ENCODE measurements at regions not wholly inside any gene's neighbourhood (a gene's known extent, or its start where the extent isn't known, plus 50 kb on each side); places are given as distances from the start of the nearest gene placed in this dataset.

DNA sequence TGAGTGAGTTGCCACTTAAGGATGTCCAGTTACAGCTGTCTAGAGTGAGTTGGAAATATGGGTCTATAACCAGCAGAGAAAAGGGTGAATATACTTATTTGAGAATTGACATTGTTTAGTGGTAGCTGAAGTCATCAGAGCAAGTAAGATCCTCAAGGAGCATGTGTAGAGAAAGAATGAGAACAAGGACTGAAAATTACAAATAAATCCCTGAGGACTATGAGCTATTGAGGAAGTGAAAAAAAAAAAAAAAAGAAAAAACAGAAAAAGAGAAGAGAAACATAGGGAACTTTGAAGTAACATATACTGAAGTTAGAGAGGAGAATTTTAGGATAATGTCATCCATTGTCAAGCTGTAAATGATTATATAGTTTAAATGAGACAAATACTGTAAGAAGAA, 134.0 kb upstream of the CCDC68 start:
- no peak for DNase-seq
- TF ChIP-seq GATA1 (IDR thresholded peaks at IDR 0.05; ENCODE audit: low read depth, low read length) (no peak), POLR2A (IDR thresholded peaks at IDR 0.05; ENCODE audit: low read length) (no peak)

DNA sequence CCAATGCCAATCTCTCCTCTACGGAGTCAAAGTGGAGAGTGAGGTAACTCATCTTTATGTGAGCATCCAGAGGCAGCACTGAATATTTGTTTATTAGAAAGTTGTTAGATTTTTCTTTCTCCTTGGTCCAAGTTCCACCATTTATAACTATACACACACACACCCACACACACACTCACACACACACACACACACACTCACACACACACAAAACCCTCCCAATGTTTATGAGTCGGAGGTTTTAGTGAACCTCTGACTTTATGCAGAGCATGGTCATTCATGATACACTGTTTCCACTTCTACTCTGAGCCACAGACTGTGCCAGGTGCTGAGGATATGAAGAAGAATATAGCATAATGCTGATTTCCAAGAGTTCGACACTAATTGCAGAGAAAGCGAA, 132.9 kb upstream of the CCDC68 start:
- no peak for DNase-seq
- TF ChIP-seq POLR2A (IDR thresholded peaks at IDR 0.05; ENCODE audit: low read length) (no peak), GATA1 (IDR thresholded peaks at IDR 0.05; ENCODE audit: low read depth, low read length) (no peak)

DNA sequence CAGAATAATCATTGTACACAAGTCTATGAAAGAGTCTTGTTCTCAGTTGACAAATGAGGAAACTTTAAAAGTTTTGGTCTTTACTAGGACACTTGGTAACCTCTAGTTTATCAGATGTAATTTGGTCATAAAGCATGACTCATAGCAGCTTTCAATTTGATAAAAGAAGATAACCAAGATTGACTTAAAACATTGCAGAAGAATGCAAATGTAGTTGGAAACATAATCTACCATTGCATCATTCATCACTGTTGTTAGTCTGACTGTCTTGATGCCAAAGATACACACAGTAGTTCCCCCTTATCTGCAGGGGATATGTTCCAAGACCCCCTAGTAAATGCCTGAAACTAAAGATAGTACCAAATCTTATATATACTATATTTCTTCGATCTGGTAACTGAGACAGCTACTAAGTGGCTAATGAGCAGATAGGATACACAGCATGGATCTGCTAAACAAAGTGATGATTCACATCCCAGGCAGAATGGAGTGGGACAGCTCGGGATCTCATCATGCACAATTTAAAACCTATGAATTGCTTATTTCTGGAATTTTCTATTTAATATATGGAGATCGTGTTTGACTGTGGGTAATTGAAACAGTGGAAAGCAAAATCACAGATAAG, 131.4 kb upstream of the CCDC68 start:
- TF ChIP-seq GATA1 (IDR thresholded peaks at IDR 0.05; ENCODE audit: low read depth, low read length): no peak
- TF ChIP-seq POLR2A (IDR thresholded peaks at IDR 0.05; ENCODE audit: low read length): no peak
- no peak for DNase-seq

DNA sequence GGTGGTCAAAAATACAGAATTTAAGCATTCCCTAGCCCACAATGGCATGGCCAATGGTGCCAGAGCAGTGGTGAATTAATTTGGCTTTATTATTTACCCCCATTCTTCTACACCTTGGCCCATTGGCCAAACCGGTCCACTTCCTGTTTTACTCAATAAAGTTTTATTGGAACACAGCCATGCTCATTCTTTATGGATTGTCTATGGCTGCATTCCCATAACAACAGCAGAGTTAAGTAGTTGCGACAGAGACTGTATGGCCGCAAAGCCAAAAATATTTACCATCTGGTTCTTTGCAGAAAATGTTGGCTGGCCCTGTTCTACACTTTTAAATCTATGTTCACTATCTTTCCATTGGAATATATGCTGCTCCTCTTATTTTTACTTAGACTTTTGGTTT, 130.3 kb upstream of the CCDC68 start:
- TF ChIP-seq GATA1 (IDR thresholded peaks at IDR 0.05; ENCODE audit: low read depth, low read length): no peak
- no peak for TF ChIP-seq POLR2A (IDR thresholded peaks at IDR 0.05; ENCODE audit: low read length)
- DNase-seq: no peak

DNA sequence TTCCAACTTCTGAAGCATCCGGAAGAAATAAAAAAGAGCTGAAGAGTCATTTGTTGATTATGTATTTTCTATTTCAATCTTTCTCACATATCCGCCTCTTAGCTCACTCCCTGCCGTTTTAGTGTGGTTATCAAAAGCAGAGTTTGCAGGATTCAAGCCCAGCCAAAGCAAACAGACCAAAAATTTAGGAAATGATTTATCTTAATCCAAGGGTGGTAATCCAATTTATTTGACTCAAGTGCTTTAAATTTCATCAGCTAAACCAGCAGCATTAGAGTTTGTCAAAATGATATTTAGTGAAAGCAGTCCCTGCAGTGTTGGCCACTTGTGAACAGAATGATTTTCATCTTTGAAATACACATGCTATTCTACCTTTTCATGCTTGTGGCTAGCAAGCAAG, 129.3 kb upstream of the CCDC68 start:
- no peak for TF ChIP-seq POLR2A (IDR thresholded peaks at IDR 0.05; ENCODE audit: low read length)
- no peak for TF ChIP-seq GATA1 (IDR thresholded peaks at IDR 0.05; ENCODE audit: low read depth, low read length)
- no peak for DNase-seq

DNA sequence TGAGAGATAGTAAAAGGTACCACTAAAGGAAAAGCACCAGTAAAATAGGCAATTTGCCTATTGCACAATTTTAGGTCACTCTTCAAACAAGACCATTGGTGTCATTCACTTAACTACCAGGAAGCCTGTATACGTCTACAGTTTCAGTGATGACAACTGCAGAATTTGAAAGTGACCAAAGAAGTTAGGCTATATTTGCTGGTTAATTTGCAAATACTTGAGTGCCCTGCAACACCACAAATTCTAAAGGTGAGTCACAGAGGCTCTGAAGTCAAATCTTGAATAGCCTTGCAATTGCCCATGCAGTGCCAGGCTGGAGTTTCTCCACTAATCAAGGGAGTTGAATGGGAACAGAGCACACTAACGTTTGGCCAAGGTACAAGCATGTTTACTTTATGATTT, 128.7 kb upstream of the CCDC68 start:
- no peak for DNase-seq
- no peak for TF ChIP-seq POLR2A (IDR thresholded peaks at IDR 0.05; ENCODE audit: low read length)
- TF ChIP-seq GATA1 (IDR thresholded peaks at IDR 0.05; ENCODE audit: low read depth, low read length): no peak

DNA sequence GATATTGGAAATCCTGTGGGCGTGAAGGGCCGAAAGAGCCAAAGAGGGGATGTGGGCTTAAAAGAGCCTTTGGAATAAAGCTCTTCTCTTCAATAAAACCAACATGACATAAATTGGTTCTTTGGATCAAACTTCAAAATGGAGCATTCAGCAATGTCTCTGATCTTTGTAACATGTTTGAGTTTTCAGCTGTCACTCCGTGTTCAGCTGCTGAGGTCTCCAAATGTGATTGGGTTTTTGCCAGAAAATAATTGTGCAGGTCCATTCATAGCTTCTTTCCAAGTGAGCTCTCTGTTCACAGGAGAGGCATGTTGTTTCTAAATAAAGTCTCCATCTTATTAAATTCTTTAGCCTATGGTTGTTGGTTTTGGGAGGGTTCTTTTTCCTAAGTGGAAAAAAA, 127.6 kb upstream of the CCDC68 start:
- no peak for TF ChIP-seq GATA1 (IDR thresholded peaks at IDR 0.05; ENCODE audit: low read depth, low read length)
- no peak for TF ChIP-seq POLR2A (IDR thresholded peaks at IDR 0.05; ENCODE audit: low read length)
- DNase-seq: no peak

DNA sequence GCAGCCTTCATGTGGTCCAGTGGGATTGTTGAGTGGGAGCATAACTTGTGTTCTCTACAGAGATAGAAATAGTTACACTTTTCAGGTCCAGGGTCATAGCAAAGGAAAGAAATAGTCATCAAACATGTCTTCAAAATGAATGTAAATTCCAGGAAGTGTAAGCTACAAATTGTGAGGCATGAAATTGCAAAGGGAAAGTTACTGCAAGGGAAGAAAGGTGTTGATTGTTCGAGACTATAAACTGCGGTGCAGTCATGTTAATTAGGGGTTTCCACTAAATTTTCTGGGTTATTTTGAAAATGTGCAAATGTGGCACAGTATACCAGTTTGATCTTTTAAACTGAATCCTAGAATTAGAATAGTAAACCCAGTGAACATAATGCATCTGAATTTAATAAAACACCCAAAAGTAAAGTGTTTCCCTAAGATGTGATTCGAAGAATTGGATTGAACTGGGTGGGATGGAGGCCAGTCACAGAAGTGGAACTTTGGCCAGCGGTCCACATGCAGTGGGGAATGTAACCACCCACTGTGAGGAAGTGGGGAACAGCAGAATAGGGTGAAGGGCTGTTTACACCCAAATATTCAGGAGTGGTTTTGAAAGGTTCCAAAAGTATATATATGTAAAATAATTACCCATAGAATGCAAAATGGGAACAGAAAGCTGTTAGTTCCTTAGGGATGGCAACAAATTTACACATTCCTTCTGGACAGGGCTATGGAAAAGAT, 126.5 kb upstream of the CCDC68 start:
- DNase-seq: no peak
- TF ChIP-seq GATA1 (IDR thresholded peaks at IDR 0.05; ENCODE audit: low read depth, low read length): no peak
- TF ChIP-seq POLR2A (IDR thresholded peaks at IDR 0.05; ENCODE audit: low read length): no peak

DNA sequence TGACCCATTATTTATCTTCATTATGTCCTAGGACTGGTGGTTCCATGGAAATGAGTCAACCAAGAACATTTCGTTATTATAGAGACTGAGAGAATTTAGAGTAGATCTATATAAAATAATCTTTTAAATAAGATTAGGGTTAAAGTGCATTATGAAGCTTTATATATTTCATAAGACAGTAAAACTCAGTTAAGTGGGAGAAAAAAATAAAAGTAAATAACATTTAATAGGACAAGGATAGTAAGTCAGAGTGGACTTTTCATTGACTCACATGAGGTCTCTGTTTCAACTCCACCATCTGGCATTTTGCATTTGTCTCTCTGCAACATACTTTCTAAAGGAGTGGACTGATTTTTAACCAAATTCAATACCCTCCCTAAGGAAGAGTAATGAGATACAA, 125.3 kb upstream of the CCDC68 start:
- no peak for TF ChIP-seq GATA1 (IDR thresholded peaks at IDR 0.05; ENCODE audit: low read depth, low read length)
- no peak for TF ChIP-seq POLR2A (IDR thresholded peaks at IDR 0.05; ENCODE audit: low read length)
- DNase-seq: no peak

DNA sequence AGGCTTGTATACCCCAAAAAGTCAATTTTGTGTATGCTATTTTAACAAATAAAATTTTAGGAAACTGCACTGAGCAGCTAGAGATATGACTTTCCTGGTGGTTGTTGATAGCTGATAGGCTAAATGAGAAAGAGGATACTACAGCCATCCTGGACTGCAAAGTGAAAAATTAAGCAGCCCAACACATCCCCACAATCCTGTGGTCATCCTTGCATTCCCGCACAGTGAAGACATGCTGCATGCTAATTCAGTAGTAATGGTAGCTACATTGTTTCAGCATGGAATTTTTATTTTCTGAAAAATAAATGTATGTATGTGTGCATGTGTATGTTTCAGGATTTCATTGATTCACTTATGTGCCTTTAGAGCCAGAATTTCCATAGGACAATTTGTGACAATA, 124.2 kb upstream of the CCDC68 start:
- no peak for DNase-seq
- TF ChIP-seq POLR2A (IDR thresholded peaks at IDR 0.05; ENCODE audit: low read length) (no peak), GATA1 (IDR thresholded peaks at IDR 0.05; ENCODE audit: low read depth, low read length) (no peak)

DNA sequence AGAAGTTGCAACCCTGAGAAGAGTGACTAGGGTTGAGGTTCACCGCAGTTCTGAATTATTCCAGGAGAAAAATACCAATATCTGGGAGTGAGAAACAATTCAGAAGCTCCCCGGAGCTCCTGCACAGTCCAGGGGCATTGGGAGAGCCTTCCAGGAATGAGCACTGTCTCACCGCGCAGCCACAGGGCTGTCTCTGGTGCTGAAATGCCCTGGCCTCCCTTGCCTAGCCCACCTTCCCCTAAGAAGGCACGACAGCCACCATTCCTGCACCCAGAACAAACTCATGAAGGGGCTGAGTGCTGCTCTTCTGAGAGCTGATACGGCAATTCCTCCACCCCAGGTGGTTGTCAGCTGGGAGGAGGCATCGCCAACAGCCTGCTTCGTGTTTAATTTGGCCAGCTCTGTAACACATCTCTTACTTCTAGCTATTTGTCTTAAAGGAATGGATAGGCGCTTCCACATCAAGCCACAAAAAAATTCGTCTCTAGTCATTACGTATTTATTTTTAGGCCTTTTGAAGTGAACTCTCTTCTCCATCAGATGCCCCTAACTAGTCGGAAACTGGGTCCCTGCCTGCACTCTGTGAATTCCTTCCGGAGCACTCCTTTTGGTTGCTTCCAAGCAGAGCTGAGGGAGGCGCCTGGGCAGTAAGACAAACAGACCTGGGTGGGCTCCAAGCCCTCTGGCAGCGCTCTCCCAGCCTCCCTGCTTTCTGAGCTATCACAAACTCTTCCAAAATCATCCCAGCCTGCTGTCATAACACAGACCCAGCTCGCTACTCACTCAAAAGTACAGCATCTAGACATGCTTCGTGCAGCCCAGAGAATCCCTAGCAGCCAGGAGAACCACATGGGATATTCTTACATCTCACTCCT, 120.5 kb upstream of the CCDC68 start:
- no peak for TF ChIP-seq POLR2A (IDR thresholded peaks at IDR 0.05; ENCODE audit: low read length)
- no peak for TF ChIP-seq GATA1 (IDR thresholded peaks at IDR 0.05; ENCODE audit: low read depth, low read length)
- no peak for DNase-seq

DNA sequence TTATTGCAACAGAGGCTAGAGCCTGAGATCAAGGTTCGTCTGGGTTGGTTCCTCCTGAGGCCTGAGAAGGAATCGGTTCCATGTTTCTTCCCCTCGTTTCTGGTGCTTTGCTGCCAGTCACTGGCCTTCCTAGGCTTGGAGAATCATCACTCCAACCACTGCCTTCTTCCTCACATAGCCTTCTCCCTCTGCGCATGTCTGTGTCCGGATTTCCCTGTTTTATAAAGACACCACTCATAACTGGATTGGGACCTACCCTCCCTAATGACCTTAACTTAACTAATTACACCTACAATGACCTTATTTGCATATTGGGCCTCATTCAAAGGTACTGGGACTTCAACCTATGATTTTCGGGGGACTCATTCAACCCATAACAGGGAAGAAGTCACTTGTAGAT, 119.8 kb upstream of the CCDC68 start:
- TF ChIP-seq POLR2A (IDR thresholded peaks at IDR 0.05; ENCODE audit: low read length): no peak
- TF ChIP-seq GATA1 (IDR thresholded peaks at IDR 0.05; ENCODE audit: low read depth, low read length): no peak
- no peak for DNase-seq

DNA sequence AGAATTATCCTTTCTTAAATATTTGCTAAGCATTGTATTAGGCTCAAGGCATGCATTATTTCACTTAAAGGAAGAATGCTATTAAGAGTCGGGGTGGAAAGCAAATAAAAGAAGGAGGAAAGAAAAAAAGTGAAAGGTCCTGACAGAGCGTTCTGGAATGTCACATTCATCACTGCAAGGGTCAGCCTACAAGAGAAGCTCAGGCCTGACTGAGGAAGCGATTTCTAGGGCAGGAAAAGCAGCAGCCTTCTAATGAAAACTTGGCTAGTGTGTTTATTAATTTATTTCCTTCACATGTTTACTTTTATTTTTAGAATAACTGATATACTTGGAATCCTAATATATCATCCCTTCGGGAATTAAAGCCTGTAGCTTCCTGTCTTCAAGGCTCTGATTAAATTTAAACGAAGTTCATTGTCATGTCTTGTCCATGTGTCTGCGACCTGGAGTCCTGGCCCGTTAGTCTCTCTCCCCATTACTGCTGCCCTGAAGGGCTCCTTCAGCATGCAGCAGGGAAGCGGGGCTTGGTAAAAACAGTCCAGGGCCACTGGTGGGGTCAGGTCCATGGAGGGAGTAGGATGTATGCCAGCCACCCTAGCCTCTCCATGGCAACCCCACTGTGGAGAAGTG, 119.2 kb upstream of the CCDC68 start:
- TF ChIP-seq GATA1 (IDR thresholded peaks at IDR 0.05; ENCODE audit: low read depth, low read length) (no peak), POLR2A (IDR thresholded peaks at IDR 0.05; ENCODE audit: low read length) (no peak)
- DNase-seq: no peak

DNA sequence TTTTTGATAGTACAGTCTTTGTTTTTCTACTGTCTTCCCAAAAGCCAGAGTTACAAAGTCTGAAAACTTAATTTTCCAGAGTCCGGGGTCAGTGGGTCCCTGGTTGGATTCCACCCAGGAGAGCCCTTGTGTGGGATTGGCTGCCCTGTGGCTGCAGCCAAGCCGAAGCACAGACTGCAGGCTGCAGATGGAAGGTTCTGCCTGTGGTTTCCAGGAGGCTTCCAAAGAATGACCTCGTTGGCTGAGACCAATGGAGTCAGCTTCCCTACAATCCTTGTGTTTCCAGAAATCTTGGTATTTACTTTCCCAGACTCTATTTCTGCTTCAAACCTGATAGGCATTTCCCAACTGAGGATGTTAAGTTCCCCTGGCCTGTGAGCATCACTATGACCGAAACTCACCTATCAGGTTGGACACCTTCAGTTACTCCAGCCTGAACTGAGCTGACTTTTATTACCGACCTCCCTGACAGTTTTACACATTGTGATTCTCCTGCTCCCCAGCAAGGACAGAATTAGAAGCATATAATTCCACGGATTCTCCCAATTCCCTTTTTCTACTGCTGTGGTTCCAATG, 117.5 kb upstream of the CCDC68 start:
- no peak for TF ChIP-seq POLR2A (IDR thresholded peaks at IDR 0.05; ENCODE audit: low read length)
- no peak for TF ChIP-seq GATA1 (IDR thresholded peaks at IDR 0.05; ENCODE audit: low read depth, low read length)
- no peak for DNase-seq
